Neural crest cell (in vitro differentiated cells): ENCODE measurements at regions not wholly inside any gene's neighbourhood (a gene's known extent, or its start where the extent isn't known, plus 50 kb on each side); places are given as distances from the start of the nearest gene placed in this dataset.

Experiments
- DNase-seq: peaks from one replicate; pipeline ENCODE4 v3.0.0; 2021; ENCODE audit warnings: low read depth, mixed read lengths, low spot score
- H3K27ac Mint-ChIP-seq: one replicate; pipeline ENCODE4 v1.8.0; 2021; ENCODE audit warnings: mild to moderate bottlenecking, mixed read lengths; ENCODE audit not compliant: unreplicated experiment
- H3K27me3 Mint-ChIP-seq: 2 replicates; pipeline ENCODE4 v1.8.0; 2021; ENCODE audit warnings: low read depth, mild to moderate bottlenecking, mixed read lengths
- H3K36me3 Mint-ChIP-seq: 2 replicates; pipeline ENCODE4 v1.8.0; 2021; ENCODE audit warnings: low read depth, mild to moderate bottlenecking, mixed read lengths
- H3K4me1 Mint-ChIP-seq: 2 replicates; pipeline ENCODE4 v1.8.0; 2021; ENCODE audit warnings: mixed read lengths
- H3K4me3 Mint-ChIP-seq: one replicate; pipeline ENCODE4 v1.8.0; 2021; ENCODE audit warnings: mild to moderate bottlenecking, mixed read lengths
- H3K9me3 Mint-ChIP-seq: 2 replicates; pipeline ENCODE4 v1.8.0; 2021; ENCODE audit warnings: mixed read lengths
- TF ChIP-seq, protein P1 (sequence below): fragments of 200-600 bp; sonication (generic); conservative IDR thresholded peaks from 2 replicates; pipeline ENCODE4 v1.5.0; 2021; ENCODE audit warnings: antibody characterized with exemption, mild to moderate bottlenecking

GRCh38 chr4:155495572-155496293 lies 119.0 kb upstream of the MAP9 start:
- Mint-ChIP-seq H3K27me3 (no peaks in the 10 kb centered on the region), H3K9me3 (no peaks in the 10 kb centered on the region), H3K4me3 (no peak overlapping the region), H3K36me3 (no peaks in the 10 kb centered on the region), H3K27ac (no peak overlapping the region), H3K4me1 (no peaks in the 10 kb centered on the region)
- TF ChIP-seq, protein P1, sequence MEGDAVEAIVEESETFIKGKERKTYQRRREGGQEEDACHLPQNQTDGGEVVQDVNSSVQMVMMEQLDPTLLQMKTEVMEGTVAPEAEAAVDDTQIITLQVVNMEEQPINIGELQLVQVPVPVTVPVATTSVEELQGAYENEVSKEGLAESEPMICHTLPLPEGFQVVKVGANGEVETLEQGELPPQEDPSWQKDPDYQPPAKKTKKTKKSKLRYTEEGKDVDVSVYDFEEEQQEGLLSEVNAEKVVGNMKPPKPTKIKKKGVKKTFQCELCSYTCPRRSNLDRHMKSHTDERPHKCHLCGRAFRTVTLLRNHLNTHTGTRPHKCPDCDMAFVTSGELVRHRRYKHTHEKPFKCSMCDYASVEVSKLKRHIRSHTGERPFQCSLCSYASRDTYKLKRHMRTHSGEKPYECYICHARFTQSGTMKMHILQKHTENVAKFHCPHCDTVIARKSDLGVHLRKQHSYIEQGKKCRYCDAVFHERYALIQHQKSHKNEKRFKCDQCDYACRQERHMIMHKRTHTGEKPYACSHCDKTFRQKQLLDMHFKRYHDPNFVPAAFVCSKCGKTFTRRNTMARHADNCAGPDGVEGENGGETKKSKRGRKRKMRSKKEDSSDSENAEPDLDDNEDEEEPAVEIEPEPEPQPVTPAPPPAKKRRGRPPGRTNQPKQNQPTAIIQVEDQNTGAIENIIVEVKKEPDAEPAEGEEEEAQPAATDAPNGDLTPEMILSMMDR: no peak
- DNase-seq: no peak

- Mint-ChIP-seq H3K4me3 (no peak overlapping the region), H3K36me3 (no peaks in the 10 kb centered on the region), H3K9me3 (no peaks in the 10 kb centered on the region), H3K27ac (no peak overlapping the region), H3K27me3 (no peaks in the 10 kb centered on the region), H3K4me1 (no peaks in the 10 kb centered on the region)
- no peak for DNase-seq
- TF ChIP-seq, protein P1: no peak
These were observed 117.4 kb upstream of the MAP9 start for GRCh38 chr4:155494037-155494718.

DNA sequence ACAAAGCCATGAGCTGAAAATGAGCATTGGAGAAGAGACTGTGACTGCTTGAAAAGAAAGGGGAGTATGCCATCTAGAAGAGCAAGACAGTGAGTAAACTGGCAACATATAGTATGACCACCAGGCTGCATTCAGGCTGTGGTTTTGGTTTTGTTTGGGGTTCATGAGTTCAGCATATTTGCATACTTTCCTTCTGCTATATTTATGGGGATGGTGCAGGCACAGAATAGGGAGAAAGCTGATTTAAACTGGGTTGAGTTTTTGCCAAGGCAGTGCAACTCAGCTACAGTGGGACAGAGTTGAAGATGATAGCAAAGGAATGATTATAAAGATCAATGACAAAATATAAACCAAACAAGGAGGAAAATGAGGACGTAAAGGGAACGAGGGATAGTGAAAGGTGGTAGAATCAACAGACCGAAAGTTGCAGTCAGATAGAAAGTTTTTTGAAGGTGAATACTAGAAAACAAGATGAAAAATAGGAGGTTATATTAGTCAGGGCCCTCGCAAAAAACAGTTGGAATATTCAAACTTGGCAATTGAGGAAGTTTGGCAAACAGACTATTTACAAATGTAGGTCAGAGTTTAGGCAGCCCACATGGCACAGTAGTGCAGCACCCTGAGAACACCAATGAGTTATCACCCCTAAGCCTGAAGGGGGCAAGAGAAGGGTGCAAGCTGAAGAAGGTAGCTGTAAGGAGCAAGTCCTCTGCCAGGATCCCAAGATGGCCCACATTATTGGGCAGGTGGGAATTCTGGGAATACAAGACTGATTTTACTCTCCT lies 114.8 kb upstream of the MAP9 start:
- H3K4me1 Mint-ChIP-seq: no peaks in the 10 kb centered on the region
- no peak overlapping the region for H3K27ac Mint-ChIP-seq
- H3K4me3 Mint-ChIP-seq: no peak overlapping the region
- H3K9me3 Mint-ChIP-seq: no peaks in the 10 kb centered on the region
- no peaks in the 10 kb centered on the region for H3K36me3 Mint-ChIP-seq
- no peaks in the 10 kb centered on the region for H3K27me3 Mint-ChIP-seq
- DNase-seq: no peak
- TF ChIP-seq, protein P1: no peak

- TF ChIP-seq, protein P1: no peak
- Mint-ChIP-seq H3K4me3 (no peak overlapping the region), H3K36me3 (no peaks in the 10 kb centered on the region), H3K27ac (no peak overlapping the region), H3K27me3 (no peaks in the 10 kb centered on the region), H3K9me3 (no peaks in the 10 kb centered on the region), H3K4me1 (no peaks in the 10 kb centered on the region)
- DNase-seq: no peak
These were observed 112.5 kb upstream of the MAP9 start for GRCh38 chr4:155489271-155489670.

- no peak for DNase-seq
- TF ChIP-seq, protein P1: no peak
- no peak overlapping the region for H3K4me3 Mint-ChIP-seq
- H3K27ac Mint-ChIP-seq: no peak overlapping the region
- H3K36me3 Mint-ChIP-seq: no peaks in the 10 kb centered on the region
- no peaks in the 10 kb centered on the region for H3K9me3 Mint-ChIP-seq
- H3K27me3 Mint-ChIP-seq: no peaks in the 10 kb centered on the region
- H3K4me1 Mint-ChIP-seq: no peaks in the 10 kb centered on the region
These were observed 111.9 kb upstream of the MAP9 start for GRCh38 chr4:155488691-155489090.
